ENCODE measurements at regions not wholly inside any gene's neighbourhood (a gene's known extent, or its start where the extent isn't known, plus 50 kb on each side); places are given as distances from the start of the nearest gene placed in this dataset.
"Not testable (repeated sequence)": the region's sequence is repeated elsewhere in the genome, so short reads cannot be mapped to it uniquely, and the experiment has no call there.

- H3K4me1 Mint-ChIP-seq = no peaks in the 10 kb centered on the region
- no peaks in the 10 kb centered on the region for H3K36me3 ChIP-seq (ENCODE audit: control insufficient read depth, insufficient read depth, low read length)
- H3K9me3 ChIP-seq (ENCODE audit: control insufficient read depth in 2 of 2, low read length in 2 of 2) = no peaks in the 10 kb centered on the region
- no peak overlapping the region for H3K4me3 Mint-ChIP-seq
- peaks cover 0 to 2% (median 0%) of the 10 kb centered on the region in 7 donors for H3K9me3 Mint-ChIP-seq
- no peak overlapping the region for H3K4me3 ChIP-seq (ENCODE audit: low read depth, low read length)
- H3K27me3 Mint-ChIP-seq = no peaks in the 10 kb centered on the region
- no peak overlapping the region for H3K27ac ChIP-seq (ENCODE audit: insufficient read depth, low read length, poor library complexity, severe bottlenecking)
- H3K36me3 Mint-ChIP-seq = no peaks in the 10 kb centered on the region
- no peak for ATAC-seq (ENCODE audit: low read depth in 2 of 2)
- no peaks in the 10 kb centered on the region for H3K4me1 ChIP-seq (ENCODE audit: control insufficient read depth, insufficient read depth, low read length, poor library complexity, severe bottlenecking)
- no peak for DNase-seq
- no peaks in the 10 kb centered on the region for H3K27me3 ChIP-seq (ENCODE audit: control insufficient read depth, insufficient read depth, low read length)
- no peak overlapping the region for H3K27ac Mint-ChIP-seq
These were observed 244.1 kb upstream of the EDNRA start for GRCh38 chr4:147236806-147237205.

- DNase-seq = no peak
- no peak overlapping the region for H3K27ac Mint-ChIP-seq
- H3K4me1 Mint-ChIP-seq = no peaks in the 10 kb centered on the region
- H3K4me1 ChIP-seq (ENCODE audit: control insufficient read depth, insufficient read depth, low read length, poor library complexity, severe bottlenecking) = no peaks in the 10 kb centered on the region
- no peaks in the 10 kb centered on the region for H3K36me3 ChIP-seq (ENCODE audit: control insufficient read depth, insufficient read depth, low read length)
- H3K9me3 ChIP-seq (ENCODE audit: control insufficient read depth in 2 of 2, low read length in 2 of 2) = no peaks in the 10 kb centered on the region
- no peaks in the 10 kb centered on the region for H3K27me3 ChIP-seq (ENCODE audit: control insufficient read depth, insufficient read depth, low read length)
- no peak overlapping the region for H3K27ac ChIP-seq (ENCODE audit: insufficient read depth, low read length, poor library complexity, severe bottlenecking)
- no peak for ATAC-seq (ENCODE audit: low read depth in 2 of 2)
- no peak overlapping the region for H3K4me3 Mint-ChIP-seq
- peaks cover 0 to 5% (median 2%) of the 10 kb centered on the region in 7 donors for H3K9me3 Mint-ChIP-seq
- no peaks in the 10 kb centered on the region for H3K36me3 Mint-ChIP-seq
- no peak overlapping the region for H3K4me3 ChIP-seq (ENCODE audit: low read depth, low read length)
- H3K27me3 Mint-ChIP-seq = no peaks in the 10 kb centered on the region
These were observed 236.1 kb upstream of the EDNRA start for GRCh38 chr4:147244786-147245185.

- Histone ChIP-seq H3K4me3 (ENCODE audit: low read depth, low read length) (no peak overlapping the region), H3K36me3 (ENCODE audit: control insufficient read depth, insufficient read depth, low read length) (no peaks in the 10 kb centered on the region), H3K27me3 (ENCODE audit: control insufficient read depth, insufficient read depth, low read length) (no peaks in the 10 kb centered on the region), H3K9me3 (ENCODE audit: control insufficient read depth in 2 of 2, low read length in 2 of 2) (no peaks in the 10 kb centered on the region), H3K27ac (ENCODE audit: insufficient read depth, low read length, poor library complexity, severe bottlenecking) (no peak overlapping the region), H3K4me1 (ENCODE audit: control insufficient read depth, insufficient read depth, low read length, poor library complexity, severe bottlenecking) (no peaks in the 10 kb centered on the region)
- Mint-ChIP-seq H3K9me3 (peaks cover 0 to 5% (median 2%) of the 10 kb centered on the region in 7 donors), H3K27ac (no peak overlapping the region), H3K4me3 (no peak overlapping the region), H3K27me3 (no peaks in the 10 kb centered on the region), H3K36me3 (no peaks in the 10 kb centered on the region), H3K4me1 (no peaks in the 10 kb centered on the region)
- ATAC-seq (ENCODE audit: low read depth in 2 of 2) = no peak
- DNase-seq = no peak
These were observed 234.8 kb upstream of the EDNRA start for GRCh38 chr4:147246096-147246495.

- not testable (repeated sequence) for H3K27ac ChIP-seq (ENCODE audit: insufficient read depth, low read length, poor library complexity, severe bottlenecking); H3K27ac Mint-ChIP-seq; H3K9me3 ChIP-seq (ENCODE audit: control insufficient read depth in 2 of 2, low read length in 2 of 2); H3K4me1 ChIP-seq (ENCODE audit: control insufficient read depth, insufficient read depth, low read length, poor library complexity, severe bottlenecking); H3K4me3 ChIP-seq (ENCODE audit: low read depth, low read length); H3K4me3 Mint-ChIP-seq; H3K9me3 Mint-ChIP-seq; H3K36me3 ChIP-seq (ENCODE audit: control insufficient read depth, insufficient read depth, low read length); H3K27me3 ChIP-seq (ENCODE audit: control insufficient read depth, insufficient read depth, low read length); H3K4me1 Mint-ChIP-seq; ATAC-seq (ENCODE audit: low read depth in 2 of 2); DNase-seq; H3K27me3 Mint-ChIP-seq; H3K36me3 Mint-ChIP-seq
These were observed 234.4 kb upstream of the EDNRA start for GRCh38 chr4:147246528-147246927.

GRCh38 chr4:147247579-147247978 is 233.3 kb upstream of the EDNRA start:
- Mint-ChIP-seq H3K27me3 (no peaks in the 10 kb centered on the region), H3K36me3 (no peaks in the 10 kb centered on the region), H3K27ac (no peak overlapping the region), H3K4me1 (no peaks in the 10 kb centered on the region), H3K4me3 (no peak overlapping the region), H3K9me3 (peaks cover 0 to 5% (median 2%) of the 10 kb centered on the region in 7 donors)
- Histone ChIP-seq H3K27me3 (ENCODE audit: control insufficient read depth, insufficient read depth, low read length) (no peaks in the 10 kb centered on the region), H3K36me3 (ENCODE audit: control insufficient read depth, insufficient read depth, low read length) (no peaks in the 10 kb centered on the region), H3K4me1 (ENCODE audit: control insufficient read depth, insufficient read depth, low read length, poor library complexity, severe bottlenecking) (no peaks in the 10 kb centered on the region), H3K27ac (ENCODE audit: insufficient read depth, low read length, poor library complexity, severe bottlenecking) (no peak overlapping the region), H3K4me3 (ENCODE audit: low read depth, low read length) (no peak overlapping the region), H3K9me3 (ENCODE audit: control insufficient read depth in 2 of 2, low read length in 2 of 2) (no peaks in the 10 kb centered on the region)
- no peak for DNase-seq
- no peak for ATAC-seq (ENCODE audit: low read depth in 2 of 2)

GRCh38 chr4:147250062-147250461 is 230.8 kb upstream of the EDNRA start:
- H3K27me3 Mint-ChIP-seq = no peaks in the 10 kb centered on the region

GRCh38 chr4:147255268-147255667 is 225.6 kb upstream of the EDNRA start:
- ATAC-seq (ENCODE audit: low read depth in 2 of 2); H3K4me1 ChIP-seq (ENCODE audit: control insufficient read depth, insufficient read depth, low read length, poor library complexity, severe bottlenecking); H3K9me3 ChIP-seq (ENCODE audit: control insufficient read depth in 2 of 2, low read length in 2 of 2); H3K27ac ChIP-seq (ENCODE audit: insufficient read depth, low read length, poor library complexity, severe bottlenecking); DNase-seq; H3K36me3 Mint-ChIP-seq; H3K27me3 ChIP-seq (ENCODE audit: control insufficient read depth, insufficient read depth, low read length); H3K4me3 ChIP-seq (ENCODE audit: low read depth, low read length); H3K4me1 Mint-ChIP-seq; H3K36me3 ChIP-seq (ENCODE audit: control insufficient read depth, insufficient read depth, low read length); H3K27me3 Mint-ChIP-seq; H3K27ac Mint-ChIP-seq; H3K4me3 Mint-ChIP-seq: not testable (repeated sequence)
- H3K9me3 Mint-ChIP-seq = peaks cover 0 to 11% (median 5%) of the 10 kb centered on the region in 7 donors

More at GRCh38 chr4:147250062-147250461, 230.8 kb upstream of the EDNRA start:
- no peaks in the 10 kb centered on the region for H3K36me3 ChIP-seq (ENCODE audit: control insufficient read depth, insufficient read depth, low read length)
- Mint-ChIP-seq H3K4me1 (no peaks in the 10 kb centered on the region), H3K9me3 (peaks cover 0 to 6% (median 0%) of the 10 kb centered on the region in 7 donors), H3K36me3 (no peaks in the 10 kb centered on the region), H3K4me3 (no peak overlapping the region), H3K27ac (no peak overlapping the region)
- H3K27ac ChIP-seq (ENCODE audit: insufficient read depth, low read length, poor library complexity, severe bottlenecking) = no peak overlapping the region
- no peaks in the 10 kb centered on the region for H3K9me3 ChIP-seq (ENCODE audit: control insufficient read depth in 2 of 2, low read length in 2 of 2)
- no peak for DNase-seq
- H3K4me1 ChIP-seq (ENCODE audit: control insufficient read depth, insufficient read depth, low read length, poor library complexity, severe bottlenecking) = no peaks in the 10 kb centered on the region
- ATAC-seq (ENCODE audit: low read depth in 2 of 2) = no peak
- no peak overlapping the region for H3K4me3 ChIP-seq (ENCODE audit: low read depth, low read length)
- H3K27me3 ChIP-seq (ENCODE audit: control insufficient read depth, insufficient read depth, low read length) = no peaks in the 10 kb centered on the region

- not testable (repeated sequence) for H3K27me3 Mint-ChIP-seq; H3K27ac Mint-ChIP-seq; DNase-seq; H3K27ac ChIP-seq (ENCODE audit: insufficient read depth, low read length, poor library complexity, severe bottlenecking); H3K36me3 Mint-ChIP-seq; H3K4me3 ChIP-seq (ENCODE audit: low read depth, low read length); H3K4me1 Mint-ChIP-seq; H3K4me3 Mint-ChIP-seq; H3K4me1 ChIP-seq (ENCODE audit: control insufficient read depth, insufficient read depth, low read length, poor library complexity, severe bottlenecking); H3K36me3 ChIP-seq (ENCODE audit: control insufficient read depth, insufficient read depth, low read length); H3K9me3 Mint-ChIP-seq; H3K9me3 ChIP-seq (ENCODE audit: control insufficient read depth in 2 of 2, low read length in 2 of 2); H3K27me3 ChIP-seq (ENCODE audit: control insufficient read depth, insufficient read depth, low read length); ATAC-seq (ENCODE audit: low read depth in 2 of 2)
These were observed 221.6 kb upstream of the EDNRA start for GRCh38 chr4:147259271-147259670.
